HEK293T (cell line): ENCODE measurements at regions not wholly inside any gene's neighbourhood (a gene's known extent, or its start where the extent isn't known, plus 50 kb on each side); places are given as distances from the start of the nearest gene placed in this dataset.

ENCODE experiments used
- ELF4 ChIP-seq: fragments of 450-650 bp; IDR thresholded peaks from 2 replicates; pipeline ENCODE4 v1.6.1; 2017; ENCODE audit warnings: antibody characterized with exemption
- FOXA1 ChIP-seq: fragments of 450-650 bp; IDR thresholded peaks from 2 replicates; pipeline ENCODE4 v1.6.1; 2016; ENCODE audit warnings: mild to moderate bottlenecking
- SP1 ChIP-seq: fragments of 450-650 bp; IDR thresholded peaks from 2 replicates; pipeline ENCODE4 v1.6.1; 2017
- ZNF384 ChIP-seq: fragments of 450-650 bp; IDR thresholded peaks from 2 replicates; pipeline ENCODE4 v1.6.1; 2016

DNA sequence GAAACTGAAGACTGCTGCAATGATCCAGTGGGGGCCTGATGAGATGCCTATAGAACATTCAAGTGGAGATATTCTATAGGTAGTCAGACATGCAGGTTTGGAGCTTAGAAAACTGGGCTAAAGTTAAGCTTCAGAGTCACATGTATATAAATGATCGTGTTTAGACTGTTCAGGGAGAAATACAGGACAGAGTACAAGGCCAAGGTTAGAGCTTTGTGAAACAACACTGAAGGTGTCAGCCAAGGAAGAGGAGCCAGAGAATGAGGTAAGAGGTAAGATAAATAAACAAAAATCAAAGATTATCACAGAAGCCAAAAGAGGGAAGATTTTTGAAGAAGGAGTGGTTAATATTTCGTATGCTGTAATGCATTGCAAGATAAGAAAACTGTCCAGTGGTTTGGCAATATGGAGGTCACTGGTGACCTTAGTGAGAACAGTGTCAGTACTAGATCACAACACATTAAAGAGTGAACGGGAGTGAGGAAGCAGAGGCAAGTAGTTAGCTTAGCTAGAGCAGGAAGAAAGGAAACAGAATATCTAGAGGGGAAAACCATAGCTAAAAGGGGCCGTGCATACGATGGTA, 58.0 kb upstream of the KLHL13 start:
- TF ChIP-seq ELF4 = no peak
- no peak for TF ChIP-seq ZNF384
- no peak for TF ChIP-seq SP1
- no peak for TF ChIP-seq FOXA1
